Transverse colon (tissue), 4 donors: ENCODE measurements at regions not wholly inside any gene's neighbourhood (a gene's known extent, or its start where the extent isn't known, plus 50 kb on each side); places are given as distances from the start of the nearest gene placed in this dataset.

Source experiments
- DNase-seq: peaks from one replicate; pipeline ENCODE4 v3.0.0-alpha.2; 2019
- H3K27ac ChIP-seq, 4 donors: fragments of 200-600 bp; sonication (generic); 2 replicates each; pipeline ENCODE4 v1.5.1; 2016 to 2018; ENCODE audit warnings: inconsistent platforms in 4 of 4
- H3K27me3 ChIP-seq: fragments of 200-600 bp; sonication (generic); 2 replicates; pipeline ENCODE4 v1.5.1; 2017; ENCODE audit warnings: inconsistent platforms
- H3K36me3 ChIP-seq, 4 donors: fragments of 200-600 bp; sonication (generic); 2 replicates each; pipeline ENCODE4 v1.5.1; 2017 to 2019; ENCODE audit warnings: inconsistent platforms in 4 of 4
- H3K4me1 ChIP-seq, 4 donors: fragments of 200-600 bp; sonication (generic); 2 replicates each; pipeline ENCODE4 v1.5.1; 2017 to 2020; ENCODE audit warnings: inconsistent platforms in 4 of 4
- H3K4me3 ChIP-seq, 4 donors: fragments of 200-600 bp; sonication (generic); 1 replicate in 1 of 4; 2 replicates in 3 of 4; pipeline versions ENCODE4 v1.5.1 to v1.6.1; 2017 to 2019; ENCODE audit warnings: inconsistent platforms in 4 of 4
- H3K9me3 ChIP-seq, 2 donors: fragments of 200-600 bp; sonication (generic); 2 replicates each; pipeline ENCODE4 v1.5.1; 2017 to 2019; ENCODE audit warnings: inconsistent platforms in 2 of 2
- EP300 ChIP-seq: sonication (generic); formaldehyde crosslinking; IDR thresholded peaks from one replicate; pipeline ENCODE4 v1.6.1; 2017; ENCODE audit warnings: antibody characterized with exemption, low read depth
- POLR2A ChIP-seq: fragments of 450-650 bp; IDR thresholded peaks from one replicate; pipeline ENCODE4 v1.6.1; 2016; ENCODE audit warnings: antibody characterized with exemption, mild to moderate bottlenecking, moderate library complexity
- POLR2AphosphoS5 ChIP-seq, 3 donors: sonication (generic); formaldehyde crosslinking; IDR thresholded peaks; one replicate each; pipeline ENCODE4 v1.6.1; 2016; ENCODE audit warnings: antibody characterized with exemption in 3 of 3
- WGBS, 2 donors: methylation state at CpG; one replicate each; pipeline ENCODE4 v1.1.5; 2018; ENCODE audit warnings: low coverage in 1 of 2; 5-methylcytosine and 5-hydroxymethylcytosine counted together
- in situ Hi-C, 4 donors: fragments of 200-750 bp; cut with MboI; loops; one replicate each; pipeline versions ENCODE4 v1.15.0 to v1.15.1; 2017; ENCODE audit warnings: low sequenced_read_pairs in 3 of 4, low pct_ligation_motif_present in 1 of 4, low pct_unique_long_range_greater_than_20kb in 1 of 4
- intact Hi-C: fragments of 100-400 bp; cut with DNase I; formaldehyde crosslinking; loops from one replicate; pipeline ENCODE4 v1.15.1; 2023; ENCODE audit warnings: low total_unique reads
- TF ChIP-seq, protein P1 (sequence below), 5 experiments: fragments of 200-600 bp in 3 of 5; fragments of 450-650 bp in 2 of 5; sonication (generic) in 3 of 5; IDR thresholded peaks; 1 replicate in 2 of 5; 2 replicates in 3 of 5; pipeline ENCODE4 v1.5.1; 2016 to 2017; ENCODE audit warnings: antibody characterized with exemption in 5 of 5, inconsistent platforms in 3 of 5, mild to moderate bottlenecking in 2 of 5, moderate library complexity in 1 of 5

DNA sequence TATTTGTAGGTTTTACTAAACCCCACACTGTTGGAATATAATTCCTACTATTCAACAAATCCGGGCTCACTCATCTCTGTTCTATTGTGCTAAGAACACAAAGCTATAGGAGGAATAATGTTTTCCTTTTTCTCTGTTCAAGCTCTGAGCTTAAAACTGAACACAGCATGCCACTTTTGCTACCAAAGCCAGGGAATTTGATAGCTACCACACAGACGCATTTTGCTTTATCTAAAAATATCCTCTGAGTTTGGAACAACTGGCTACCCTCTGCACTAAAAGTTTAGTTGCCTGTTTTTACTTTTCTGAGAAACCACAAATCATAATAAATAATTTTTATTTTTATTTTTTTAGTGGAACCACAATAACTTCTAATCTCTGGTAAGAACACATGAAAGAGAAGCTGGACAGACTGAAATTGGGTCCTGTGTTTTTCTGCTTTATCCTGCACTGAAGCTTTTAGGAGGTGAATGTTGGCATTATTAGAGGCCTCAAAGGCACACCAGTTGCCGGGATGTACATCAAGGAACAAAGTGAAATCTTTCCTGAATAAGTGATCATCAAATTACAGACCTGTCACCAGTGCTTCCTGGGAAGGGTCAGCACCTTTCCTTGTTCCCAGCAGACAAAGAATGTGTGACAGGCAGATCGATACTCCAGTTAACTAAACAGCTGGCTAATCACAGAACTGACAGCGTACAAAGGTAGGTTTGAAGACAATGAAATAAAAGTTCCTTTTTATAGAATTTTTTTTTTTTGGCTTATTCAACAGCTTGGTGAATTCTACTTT, 523.2 kb upstream of the TENM4 start:
- no peak for DNase-seq
- WGBS, 2 donors: 57 to 67% methylated on average over 5 of the region's 5 CpGs
- intact Hi-C loops: no loop called here

DNA sequence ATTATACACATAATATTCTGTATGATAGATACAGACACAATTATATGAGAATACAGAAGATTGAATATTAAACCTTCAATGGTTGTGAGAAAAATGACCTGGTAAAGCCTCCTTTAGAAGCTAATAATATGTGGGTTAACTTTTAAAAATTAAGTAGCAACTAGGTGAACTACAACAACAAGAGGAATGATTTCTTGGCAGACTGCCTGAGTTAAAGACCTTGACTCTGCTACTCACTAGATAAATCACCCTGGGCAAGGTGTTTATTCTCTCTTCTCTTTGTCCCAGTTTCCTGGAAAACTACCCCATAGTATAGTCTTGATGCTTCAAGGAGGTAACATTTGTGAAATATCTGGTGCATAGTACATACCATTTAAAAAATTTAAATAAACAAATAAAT, 519.6 kb upstream of the TENM4 start:
- TF ChIP-seq, protein P1, sequence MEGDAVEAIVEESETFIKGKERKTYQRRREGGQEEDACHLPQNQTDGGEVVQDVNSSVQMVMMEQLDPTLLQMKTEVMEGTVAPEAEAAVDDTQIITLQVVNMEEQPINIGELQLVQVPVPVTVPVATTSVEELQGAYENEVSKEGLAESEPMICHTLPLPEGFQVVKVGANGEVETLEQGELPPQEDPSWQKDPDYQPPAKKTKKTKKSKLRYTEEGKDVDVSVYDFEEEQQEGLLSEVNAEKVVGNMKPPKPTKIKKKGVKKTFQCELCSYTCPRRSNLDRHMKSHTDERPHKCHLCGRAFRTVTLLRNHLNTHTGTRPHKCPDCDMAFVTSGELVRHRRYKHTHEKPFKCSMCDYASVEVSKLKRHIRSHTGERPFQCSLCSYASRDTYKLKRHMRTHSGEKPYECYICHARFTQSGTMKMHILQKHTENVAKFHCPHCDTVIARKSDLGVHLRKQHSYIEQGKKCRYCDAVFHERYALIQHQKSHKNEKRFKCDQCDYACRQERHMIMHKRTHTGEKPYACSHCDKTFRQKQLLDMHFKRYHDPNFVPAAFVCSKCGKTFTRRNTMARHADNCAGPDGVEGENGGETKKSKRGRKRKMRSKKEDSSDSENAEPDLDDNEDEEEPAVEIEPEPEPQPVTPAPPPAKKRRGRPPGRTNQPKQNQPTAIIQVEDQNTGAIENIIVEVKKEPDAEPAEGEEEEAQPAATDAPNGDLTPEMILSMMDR (IDR thresholded peaks at IDR 0.05): no peak
- TF ChIP-seq EP300 (no peak), POLR2A (no peak), POLR2AphosphoS5 (IDR thresholded peaks at IDR 0.05) (no peak)
- in situ Hi-C loops (no loop called here), intact Hi-C loops (no loop called here)
- Histone ChIP-seq H3K4me1 (peaks cover 0 to 3% (median 0%) of the 10 kb centered on the region in 4 donors), H3K36me3 (no peaks in the 10 kb centered on the region), H3K4me3 (no peak overlapping the region), H3K27ac (no peak overlapping the region), H3K9me3 (no peaks in the 10 kb centered on the region), H3K27me3 (no peaks in the 10 kb centered on the region)
- DNase-seq: no peak

More for the DNA sequence above, 523.2 kb upstream of the TENM4 start:
- no peak overlapping the region for H3K4me3 ChIP-seq
- TF ChIP-seq POLR2AphosphoS5 (IDR thresholded peaks at IDR 0.05) (no peak), EP300 (no peak), POLR2A (no peak)
- TF ChIP-seq, protein P1 (IDR thresholded peaks at IDR 0.05): no peak
- H3K4me1 ChIP-seq: no peaks in the 10 kb centered on the region
- no peaks in the 10 kb centered on the region for H3K27me3 ChIP-seq
- no peaks in the 10 kb centered on the region for H3K9me3 ChIP-seq
- no peaks in the 10 kb centered on the region for H3K36me3 ChIP-seq
- H3K27ac ChIP-seq: no peak overlapping the region
- in situ Hi-C loops: no loop called here

DNA sequence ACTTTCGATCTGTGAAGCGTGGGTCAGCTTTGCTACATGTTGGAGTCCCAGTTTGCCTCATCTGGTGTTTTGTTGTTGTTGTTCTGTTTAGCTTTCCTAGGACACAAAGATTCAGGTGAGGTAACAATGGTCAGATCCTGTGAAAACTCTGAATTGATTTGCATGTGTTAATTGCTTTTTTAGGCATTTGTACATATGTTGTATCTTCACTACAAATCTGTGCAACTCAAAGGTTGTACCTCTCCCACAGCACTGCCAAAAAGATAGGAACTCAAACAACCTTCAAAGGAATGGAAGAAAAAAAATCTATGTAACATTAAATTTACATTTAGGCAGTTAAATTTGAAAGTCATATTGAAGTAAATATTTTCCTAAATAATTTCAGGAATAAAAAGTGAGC, 518.5 kb upstream of the TENM4 start:
- H3K4me3 ChIP-seq: no peak overlapping the region
- H3K27ac ChIP-seq: no peak overlapping the region
- DNase-seq: no peak
- H3K9me3 ChIP-seq: no peaks in the 10 kb centered on the region
- TF ChIP-seq POLR2A (no peak), POLR2AphosphoS5 (IDR thresholded peaks at IDR 0.05) (no peak), EP300 (no peak)
- TF ChIP-seq, protein P1 (IDR thresholded peaks at IDR 0.05): no peak
- intact Hi-C loops: no loop called here
- no peaks in the 10 kb centered on the region for H3K36me3 ChIP-seq
- 86 to 100% methylated on average over 1 to 2 of the region's 2 CpGs for WGBS, 2 donors
- in situ Hi-C loops: no loop called here
- H3K27me3 ChIP-seq: no peaks in the 10 kb centered on the region
- peaks cover 0 to 3% (median 0%) of the 10 kb centered on the region in 4 donors for H3K4me1 ChIP-seq

DNA sequence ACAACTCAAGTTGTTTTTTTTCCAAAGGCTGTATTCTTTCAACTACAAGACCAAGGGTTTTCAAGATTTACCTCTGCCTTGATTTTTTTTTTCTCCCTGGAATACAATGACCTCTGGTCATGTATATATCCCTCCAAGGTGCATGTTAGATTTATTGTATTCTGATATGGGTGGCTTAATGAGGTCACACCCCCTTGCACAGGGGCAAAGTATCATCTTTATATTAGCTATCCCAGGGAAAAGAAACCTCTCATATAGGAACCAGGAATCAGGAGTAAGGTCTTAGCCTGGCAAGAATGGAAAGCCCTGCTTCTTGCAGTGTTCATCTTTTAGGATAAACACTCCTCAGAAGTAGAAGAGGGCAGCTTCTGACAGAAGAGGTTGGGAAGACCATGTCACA, 516.9 kb upstream of the TENM4 start:
- peak overlapping the region in 2 of 4 donors; percentile 56 to 60 for H3K27ac ChIP-seq
- H3K4me1 ChIP-seq: peaks cover 0 to 3% (median 0%) of the 10 kb centered on the region in 4 donors
- H3K4me3 ChIP-seq: no peak overlapping the region
- intact Hi-C loops: no loop called here
- DNase-seq: peak; percentile 18
- no peaks in the 10 kb centered on the region for H3K36me3 ChIP-seq
- no peaks in the 10 kb centered on the region for H3K9me3 ChIP-seq
- in situ Hi-C loops: no loop called here
- no peaks in the 10 kb centered on the region for H3K27me3 ChIP-seq
- TF ChIP-seq POLR2AphosphoS5 (IDR thresholded peaks at IDR 0.05): no peak
- TF ChIP-seq EP300: no peak
- TF ChIP-seq POLR2A: no peak
- TF ChIP-seq, protein P1 (IDR thresholded peaks at IDR 0.05): no peak
